ENCODE measurements at regions not wholly inside any gene's neighbourhood (a gene's known extent, or its start where the extent isn't known, plus 50 kb on each side); places are given as distances from the start of the nearest gene placed in this dataset.

DNA sequence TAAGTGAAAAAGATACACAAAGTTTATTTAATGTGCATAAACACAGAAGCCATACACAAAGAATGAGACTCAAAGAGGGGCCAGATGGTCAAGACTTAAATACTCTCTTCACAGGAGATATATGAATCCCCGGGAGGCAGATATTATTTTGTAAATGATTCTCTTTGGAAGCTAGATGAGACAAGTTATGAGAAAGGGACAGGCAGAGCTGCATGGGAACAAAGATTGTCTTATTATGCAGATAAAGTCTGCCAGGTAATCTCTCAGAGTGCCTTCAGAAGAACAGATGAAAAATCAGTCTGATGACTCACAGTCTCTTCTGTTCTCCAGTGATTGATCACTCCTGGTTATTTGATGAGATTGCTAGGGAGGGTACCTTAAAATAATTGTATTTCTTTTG is 89.0 kb downstream of the NAF1 start:
- no peak for DNase-seq
- peaks cover 4% of the 10 kb centered on the region for H3K36me3 Mint-ChIP-seq (ENCODE audit: low read depth)
- TF ChIP-seq CTCF (IDR thresholded peaks at IDR 0.05): no peak
- peaks cover 34% of the 10 kb centered on the region for H3K4me1 Mint-ChIP-seq
- no peaks in the 10 kb centered on the region for H3K27me3 Mint-ChIP-seq (ENCODE audit: low read depth, poor library complexity)
- H3K9me3 Mint-ChIP-seq: peaks cover 5% of the 10 kb centered on the region
- H3K4me3 Mint-ChIP-seq: no peak overlapping the region
- H3K27ac Mint-ChIP-seq: peak overlapping the region; percentile 34

DNA sequence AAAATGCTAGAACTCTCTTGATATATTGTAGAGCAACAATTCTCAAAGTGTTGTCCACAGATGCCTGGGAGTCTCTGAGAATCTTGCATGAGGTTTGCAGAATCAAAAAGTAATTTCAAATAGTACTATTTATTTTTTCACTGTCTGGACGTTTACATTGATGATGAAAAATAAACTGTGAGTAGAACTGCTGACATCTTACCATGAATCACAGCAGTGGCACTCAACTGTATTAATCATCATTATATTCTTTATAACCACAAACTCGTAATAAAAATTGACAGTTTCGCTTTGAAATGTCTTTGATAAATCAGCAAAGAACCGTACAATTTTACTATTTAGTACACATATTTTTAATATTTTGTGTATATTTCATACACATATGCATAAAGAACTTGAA is 94.5 kb downstream of the NAF1 start:
- peaks cover 4% of the 10 kb centered on the region for H3K36me3 Mint-ChIP-seq (ENCODE audit: low read depth)
- peaks cover 29% of the 10 kb centered on the region for H3K4me1 Mint-ChIP-seq
- peaks cover 8% of the 10 kb centered on the region for H3K9me3 Mint-ChIP-seq
- no peak for DNase-seq
- no peaks in the 10 kb centered on the region for H3K27me3 Mint-ChIP-seq (ENCODE audit: low read depth, poor library complexity)
- TF ChIP-seq CTCF (IDR thresholded peaks at IDR 0.05): no peak
- no peak overlapping the region for H3K27ac Mint-ChIP-seq
- H3K4me3 Mint-ChIP-seq: no peak overlapping the region

- peaks cover 29% of the 10 kb centered on the region for H3K4me1 Mint-ChIP-seq
- peaks cover 15% of the 10 kb centered on the region for H3K9me3 Mint-ChIP-seq
- no peak for TF ChIP-seq CTCF (IDR thresholded peaks at IDR 0.05)
- no peak for DNase-seq
- no peaks in the 10 kb centered on the region for H3K27me3 Mint-ChIP-seq (ENCODE audit: low read depth, poor library complexity)
- peak overlapping the region; percentile 1 for H3K27ac Mint-ChIP-seq
- peaks cover 3% of the 10 kb centered on the region for H3K36me3 Mint-ChIP-seq (ENCODE audit: low read depth)
- H3K4me3 Mint-ChIP-seq: no peak overlapping the region
Observed at GRCh38 chr4:163071308-163071707, 95.4 kb downstream of the NAF1 start.

DNA sequence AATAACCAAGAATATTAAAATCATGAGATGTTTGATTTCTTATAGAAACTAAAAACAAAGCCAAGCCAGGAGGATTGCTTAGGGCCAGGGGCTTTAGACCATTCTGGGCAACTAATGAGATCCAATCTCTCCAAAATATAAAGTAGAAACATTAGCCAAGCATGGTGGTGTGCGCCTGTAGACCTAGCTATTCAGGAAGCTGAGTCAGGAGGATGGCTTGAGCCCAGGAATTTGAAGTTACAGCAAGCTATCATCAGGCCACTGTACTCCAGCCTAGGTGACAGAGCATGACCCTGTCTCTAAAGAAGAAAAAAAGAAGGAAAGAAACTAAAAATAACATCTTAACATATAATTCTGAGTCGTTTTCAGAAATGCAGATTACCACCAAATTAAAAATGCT is 96.7 kb downstream of the NAF1 start:
- no peaks in the 10 kb centered on the region for H3K36me3 Mint-ChIP-seq (ENCODE audit: low read depth)
- no peak for DNase-seq
- peaks cover 14% of the 10 kb centered on the region for H3K9me3 Mint-ChIP-seq
- no peak for TF ChIP-seq CTCF (IDR thresholded peaks at IDR 0.05)
- H3K27ac Mint-ChIP-seq: no peak overlapping the region
- H3K27me3 Mint-ChIP-seq (ENCODE audit: low read depth, poor library complexity): no peaks in the 10 kb centered on the region
- H3K4me3 Mint-ChIP-seq: no peak overlapping the region
- peaks cover 29% of the 10 kb centered on the region for H3K4me1 Mint-ChIP-seq

DNA sequence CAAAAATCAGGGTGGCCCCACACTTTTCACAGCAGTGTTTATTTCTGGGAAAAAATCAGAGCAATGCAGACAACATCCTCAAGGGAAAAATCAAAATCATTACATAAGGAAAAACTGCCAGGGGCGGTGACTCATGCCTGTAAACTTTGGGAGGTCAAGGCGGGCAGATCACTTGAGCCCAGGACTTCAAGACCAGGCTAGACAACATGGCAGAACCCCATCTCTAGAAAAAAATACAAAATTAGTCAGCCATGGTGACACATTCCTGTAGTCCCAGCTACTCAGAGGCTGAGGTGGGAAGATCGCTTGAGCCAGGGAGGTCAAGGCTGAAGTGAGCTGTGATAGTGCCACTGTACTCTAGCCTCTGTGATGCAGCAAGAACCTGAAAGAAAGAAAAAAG is 102.8 kb downstream of the NAF1 start:
- no peak for DNase-seq
- Mint-ChIP-seq H3K4me3 (no peak overlapping the region), H3K4me1 (no peaks in the 10 kb centered on the region), H3K9me3 (peaks cover 14% of the 10 kb centered on the region), H3K36me3 (ENCODE audit: low read depth) (no peaks in the 10 kb centered on the region), H3K27me3 (ENCODE audit: low read depth, poor library complexity) (no peaks in the 10 kb centered on the region), H3K27ac (no peak overlapping the region)
- TF ChIP-seq CTCF (IDR thresholded peaks at IDR 0.05): no peak

DNA sequence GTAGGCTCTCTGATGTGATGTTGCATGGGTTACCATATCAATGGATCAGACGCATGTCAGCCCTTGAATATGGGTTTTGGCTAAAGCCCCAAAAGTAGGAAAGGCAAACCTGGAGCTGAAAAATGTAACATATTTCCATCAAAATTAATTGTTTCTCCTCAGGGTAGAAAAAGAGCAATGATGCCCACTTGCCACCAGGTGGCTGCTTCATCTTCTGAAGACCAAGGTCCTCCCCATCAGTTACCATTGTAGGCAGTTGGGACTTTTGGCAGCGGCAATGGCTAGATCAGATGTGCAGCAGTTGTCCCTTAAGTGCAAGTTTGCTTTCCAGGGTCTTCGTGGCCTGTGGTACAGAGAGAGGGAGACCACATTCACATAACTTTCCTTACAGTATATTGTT is 118.2 kb downstream of the NAF1 start:
- no peaks in the 10 kb centered on the region for H3K9me3 Mint-ChIP-seq
- TF ChIP-seq CTCF (IDR thresholded peaks at IDR 0.05): peak; percentile 49
- peaks cover 10% of the 10 kb centered on the region for H3K27me3 Mint-ChIP-seq (ENCODE audit: low read depth, poor library complexity)
- no peaks in the 10 kb centered on the region for H3K4me1 Mint-ChIP-seq
- peak; percentile 15 for DNase-seq
- H3K4me3 Mint-ChIP-seq: no peak overlapping the region
- H3K36me3 Mint-ChIP-seq (ENCODE audit: low read depth): no peaks in the 10 kb centered on the region
- H3K27ac Mint-ChIP-seq: no peak overlapping the region

All from nephron progenitor cell (in vitro differentiated cells).